Sigmoid colon (tissue), 4 donors: ENCODE measurements at regions not wholly inside any gene's neighbourhood (a gene's known extent, or its start where the extent isn't known, plus 50 kb on each side); places are given as distances from the start of the nearest gene placed in this dataset.

Experiments used
- EP300 ChIP-seq, 4 donors: sonication (generic); formaldehyde crosslinking; IDR thresholded peaks; one replicate each; pipeline ENCODE4 v1.6.1; 2017; ENCODE audit warnings: antibody characterized with exemption in 4 of 4
- POLR2A ChIP-seq, 2 donors: fragments of 450-650 bp; IDR thresholded peaks; one replicate each; pipeline ENCODE4 v1.6.1; 2016; ENCODE audit warnings: antibody characterized with exemption in 2 of 2, mild to moderate bottlenecking in 2 of 2, moderate library complexity in 2 of 2
- POLR2AphosphoS5 ChIP-seq, 4 donors: sonication (generic); formaldehyde crosslinking; IDR thresholded peaks; one replicate each; pipeline ENCODE4 v1.6.1; 2017; ENCODE audit warnings: antibody characterized with exemption in 4 of 4
- TF ChIP-seq, protein P1 (sequence below), 4 experiments: fragments of 450-650 bp in 3 of 4; fragments of 200-600 bp in 1 of 4; IDR thresholded peaks; one replicate each; pipeline ENCODE4 v1.5.1; 2016 to 2019; ENCODE audit warnings: antibody characterized with exemption in 4 of 4, mild to moderate bottlenecking in 3 of 4, moderate library complexity in 2 of 4

DNA sequence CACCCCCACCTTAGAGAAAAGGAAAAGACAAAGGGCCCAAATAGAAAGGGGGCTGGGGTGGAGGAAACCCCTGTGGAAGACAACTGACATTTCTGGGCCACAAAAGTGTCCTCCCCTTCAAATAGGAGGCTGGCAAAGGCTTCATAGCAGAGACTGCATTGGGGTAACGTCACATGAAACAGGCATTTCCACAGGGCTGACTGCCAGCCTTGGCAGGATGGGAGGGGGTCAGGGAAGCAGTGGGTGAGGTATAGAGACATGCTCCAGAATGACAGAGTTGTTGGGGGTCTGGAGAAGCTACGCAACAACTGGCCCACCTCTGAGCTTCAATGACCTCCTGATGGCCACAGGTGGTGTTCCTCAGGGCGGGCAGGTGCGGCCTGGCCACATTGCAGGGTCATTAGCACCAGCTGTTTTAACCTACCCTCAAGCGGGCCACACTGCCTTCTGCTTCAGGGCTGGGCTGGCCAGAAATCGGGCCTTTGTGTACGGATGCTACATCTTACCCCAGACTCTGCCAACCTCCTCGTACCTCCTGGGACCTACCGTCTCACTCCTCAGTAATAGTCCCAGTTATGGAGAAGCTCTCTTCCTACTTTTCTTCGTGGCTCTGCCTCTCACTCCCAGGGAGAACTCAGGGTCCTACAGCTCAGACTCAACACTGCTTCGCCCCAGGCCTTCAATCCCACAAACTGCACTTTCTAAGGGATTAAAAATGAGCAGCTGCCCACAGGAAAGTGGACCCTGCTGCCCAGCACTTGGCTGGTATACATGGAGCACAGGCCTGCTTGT lies 160.0 kb upstream of the NCAM1 start:
- TF ChIP-seq, protein P1, sequence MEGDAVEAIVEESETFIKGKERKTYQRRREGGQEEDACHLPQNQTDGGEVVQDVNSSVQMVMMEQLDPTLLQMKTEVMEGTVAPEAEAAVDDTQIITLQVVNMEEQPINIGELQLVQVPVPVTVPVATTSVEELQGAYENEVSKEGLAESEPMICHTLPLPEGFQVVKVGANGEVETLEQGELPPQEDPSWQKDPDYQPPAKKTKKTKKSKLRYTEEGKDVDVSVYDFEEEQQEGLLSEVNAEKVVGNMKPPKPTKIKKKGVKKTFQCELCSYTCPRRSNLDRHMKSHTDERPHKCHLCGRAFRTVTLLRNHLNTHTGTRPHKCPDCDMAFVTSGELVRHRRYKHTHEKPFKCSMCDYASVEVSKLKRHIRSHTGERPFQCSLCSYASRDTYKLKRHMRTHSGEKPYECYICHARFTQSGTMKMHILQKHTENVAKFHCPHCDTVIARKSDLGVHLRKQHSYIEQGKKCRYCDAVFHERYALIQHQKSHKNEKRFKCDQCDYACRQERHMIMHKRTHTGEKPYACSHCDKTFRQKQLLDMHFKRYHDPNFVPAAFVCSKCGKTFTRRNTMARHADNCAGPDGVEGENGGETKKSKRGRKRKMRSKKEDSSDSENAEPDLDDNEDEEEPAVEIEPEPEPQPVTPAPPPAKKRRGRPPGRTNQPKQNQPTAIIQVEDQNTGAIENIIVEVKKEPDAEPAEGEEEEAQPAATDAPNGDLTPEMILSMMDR (IDR thresholded peaks at IDR 0.05) = no peak
- TF ChIP-seq POLR2A (IDR thresholded peaks at IDR 0.05) (no peak), EP300 (IDR thresholded peaks at IDR 0.05) (no peak), POLR2AphosphoS5 (IDR thresholded peaks at IDR 0.05) (no peak)
